ENCODE measurements at regions not wholly inside any gene's neighbourhood (a gene's known extent, or its start where the extent isn't known, plus 50 kb on each side); places are given as distances from the start of the nearest gene placed in this dataset.

DNA sequence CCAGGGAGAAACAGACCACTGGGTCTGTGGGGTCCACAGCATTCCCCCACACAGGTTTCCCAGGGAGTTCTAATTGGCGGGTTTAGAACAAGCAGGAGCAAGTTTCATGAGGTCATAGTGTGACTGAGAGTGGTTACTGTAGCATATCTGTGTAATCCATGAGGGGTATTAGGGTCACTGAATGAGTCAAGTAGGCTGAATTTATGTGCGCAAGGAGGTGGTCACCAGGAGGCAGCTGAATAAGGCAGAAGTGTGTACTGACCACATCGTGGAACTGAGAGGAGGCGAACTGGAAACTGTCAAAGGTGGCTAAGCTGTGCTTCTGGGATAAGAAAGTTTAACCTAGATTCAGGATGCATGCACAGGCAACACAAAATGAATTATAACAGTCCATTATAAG is 876.0 kb downstream of the METTL15 start:
- CTCF ChIA-PET = no interaction called here
- Histone ChIP-seq H3K36me3 (ENCODE audit: control insufficient read depth, insufficient read depth, low read length) (no peaks in the 10 kb centered on the region), H3K4me1 (ENCODE audit: control insufficient read depth, insufficient read depth, low read length) (no peaks in the 10 kb centered on the region), H3K27ac (ENCODE audit: low read length) (no peak overlapping the region), H3K9me3 (ENCODE audit: control insufficient read depth, insufficient read depth, low read depth, low read length) (no peaks in the 10 kb centered on the region), H3K27me3 (ENCODE audit: control insufficient read depth, insufficient read depth, low read length) (no peaks in the 10 kb centered on the region), H3K4me3 (ENCODE audit: low read depth in 2 of 2, low read length in 2 of 2) (no peak overlapping the region)
- ATAC-seq (no peak), DNase-seq (ENCODE audit: low read depth, low spot score) (no peak)
- BruUV-seq (replicated peaks) = no TSS peak
- intact Hi-C loops (cut with micrococcal nuclease; ENCODE audit: unreplicated experiment) = no loop called here
- TF ChIP-seq TCF7L2 (IDR thresholded peaks at IDR 0.05; ENCODE audit: low read depth, low read length) (no peak), POLR2AphosphoS5 (IDR thresholded peaks at IDR 0.05; ENCODE audit: low read depth, low read length) (no peak)
- POLR2A ChIA-PET = no interaction called here
- in situ Hi-C loops (cut with HindIII; ENCODE audit: low pct_unique_long_range_greater_than_20kb, low sequenced_read_pairs) = no loop called here

DNA sequence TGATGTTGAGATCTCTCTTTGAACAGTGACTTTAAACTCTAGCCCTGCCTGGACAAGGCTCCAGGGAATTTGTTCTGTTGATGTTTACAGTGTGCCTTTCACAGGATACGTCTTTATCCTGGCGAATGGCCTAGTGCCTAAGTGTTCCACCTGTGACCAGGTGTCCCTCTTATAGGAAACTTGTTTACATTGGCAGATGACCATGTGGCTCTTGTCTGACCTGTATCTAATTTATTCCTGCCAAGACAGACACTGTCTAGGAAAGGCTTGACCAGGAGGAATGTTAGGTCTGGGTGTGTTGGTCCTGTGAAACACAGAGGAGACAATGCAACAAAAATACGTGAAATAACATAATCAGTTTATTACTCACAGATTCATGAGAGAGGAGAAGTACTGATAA is 875.6 kb downstream of the METTL15 start:
- CTCF ChIA-PET = no interaction called here
- no peaks in the 10 kb centered on the region for H3K9me3 ChIP-seq (ENCODE audit: control insufficient read depth, insufficient read depth, low read depth, low read length)
- H3K27ac ChIP-seq (ENCODE audit: low read length) = no peak overlapping the region
- in situ Hi-C loops (cut with HindIII; ENCODE audit: low pct_unique_long_range_greater_than_20kb, low sequenced_read_pairs) = no loop called here
- TF ChIP-seq, protein P1, sequence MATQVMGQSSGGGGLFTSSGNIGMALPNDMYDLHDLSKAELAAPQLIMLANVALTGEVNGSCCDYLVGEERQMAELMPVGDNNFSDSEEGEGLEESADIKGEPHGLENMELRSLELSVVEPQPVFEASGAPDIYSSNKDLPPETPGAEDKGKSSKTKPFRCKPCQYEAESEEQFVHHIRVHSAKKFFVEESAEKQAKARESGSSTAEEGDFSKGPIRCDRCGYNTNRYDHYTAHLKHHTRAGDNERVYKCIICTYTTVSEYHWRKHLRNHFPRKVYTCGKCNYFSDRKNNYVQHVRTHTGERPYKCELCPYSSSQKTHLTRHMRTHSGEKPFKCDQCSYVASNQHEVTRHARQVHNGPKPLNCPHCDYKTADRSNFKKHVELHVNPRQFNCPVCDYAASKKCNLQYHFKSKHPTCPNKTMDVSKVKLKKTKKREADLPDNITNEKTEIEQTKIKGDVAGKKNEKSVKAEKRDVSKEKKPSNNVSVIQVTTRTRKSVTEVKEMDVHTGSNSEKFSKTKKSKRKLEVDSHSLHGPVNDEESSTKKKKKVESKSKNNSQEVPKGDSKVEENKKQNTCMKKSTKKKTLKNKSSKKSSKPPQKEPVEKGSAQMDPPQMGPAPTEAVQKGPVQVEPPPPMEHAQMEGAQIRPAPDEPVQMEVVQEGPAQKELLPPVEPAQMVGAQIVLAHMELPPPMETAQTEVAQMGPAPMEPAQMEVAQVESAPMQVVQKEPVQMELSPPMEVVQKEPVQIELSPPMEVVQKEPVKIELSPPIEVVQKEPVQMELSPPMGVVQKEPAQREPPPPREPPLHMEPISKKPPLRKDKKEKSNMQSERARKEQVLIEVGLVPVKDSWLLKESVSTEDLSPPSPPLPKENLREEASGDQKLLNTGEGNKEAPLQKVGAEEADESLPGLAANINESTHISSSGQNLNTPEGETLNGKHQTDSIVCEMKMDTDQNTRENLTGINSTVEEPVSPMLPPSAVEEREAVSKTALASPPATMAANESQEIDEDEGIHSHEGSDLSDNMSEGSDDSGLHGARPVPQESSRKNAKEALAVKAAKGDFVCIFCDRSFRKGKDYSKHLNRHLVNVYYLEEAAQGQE (IDR thresholded peaks at IDR 0.05; ENCODE audit: insufficient read depth in 1 of 2, low read depth in 2 of 2, low read length in 1 of 2) = no peak
- no peak for TF ChIP-seq POLR2AphosphoS5 (IDR thresholded peaks at IDR 0.05; ENCODE audit: low read depth, low read length)
- TF ChIP-seq TCF7L2 (IDR thresholded peaks at IDR 0.05; ENCODE audit: low read depth, low read length) = no peak
- no peak for TF ChIP-seq SIN3A (IDR thresholded peaks at IDR 0.05; ENCODE audit: borderline replicate concordance, insufficient read depth, low read depth, low read length)
- TF ChIP-seq, protein P2, sequence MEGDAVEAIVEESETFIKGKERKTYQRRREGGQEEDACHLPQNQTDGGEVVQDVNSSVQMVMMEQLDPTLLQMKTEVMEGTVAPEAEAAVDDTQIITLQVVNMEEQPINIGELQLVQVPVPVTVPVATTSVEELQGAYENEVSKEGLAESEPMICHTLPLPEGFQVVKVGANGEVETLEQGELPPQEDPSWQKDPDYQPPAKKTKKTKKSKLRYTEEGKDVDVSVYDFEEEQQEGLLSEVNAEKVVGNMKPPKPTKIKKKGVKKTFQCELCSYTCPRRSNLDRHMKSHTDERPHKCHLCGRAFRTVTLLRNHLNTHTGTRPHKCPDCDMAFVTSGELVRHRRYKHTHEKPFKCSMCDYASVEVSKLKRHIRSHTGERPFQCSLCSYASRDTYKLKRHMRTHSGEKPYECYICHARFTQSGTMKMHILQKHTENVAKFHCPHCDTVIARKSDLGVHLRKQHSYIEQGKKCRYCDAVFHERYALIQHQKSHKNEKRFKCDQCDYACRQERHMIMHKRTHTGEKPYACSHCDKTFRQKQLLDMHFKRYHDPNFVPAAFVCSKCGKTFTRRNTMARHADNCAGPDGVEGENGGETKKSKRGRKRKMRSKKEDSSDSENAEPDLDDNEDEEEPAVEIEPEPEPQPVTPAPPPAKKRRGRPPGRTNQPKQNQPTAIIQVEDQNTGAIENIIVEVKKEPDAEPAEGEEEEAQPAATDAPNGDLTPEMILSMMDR (IDR thresholded peaks at IDR 0.05) = no peak
- no peaks in the 10 kb centered on the region for H3K4me1 ChIP-seq (ENCODE audit: control insufficient read depth, insufficient read depth, low read length)
- DNase-seq (ENCODE audit: low read depth, low spot score) (no peak), ATAC-seq (no peak)
- POLR2A ChIA-PET = no interaction called here
- BruUV-seq (replicated peaks) = no TSS peak
- no peaks in the 10 kb centered on the region for H3K27me3 ChIP-seq (ENCODE audit: control insufficient read depth, insufficient read depth, low read length)
- H3K36me3 ChIP-seq (ENCODE audit: control insufficient read depth, insufficient read depth, low read length) = no peaks in the 10 kb centered on the region
- no peak overlapping the region for H3K4me3 ChIP-seq (ENCODE audit: low read depth in 2 of 2, low read length in 2 of 2)
- intact Hi-C loops (cut with micrococcal nuclease; ENCODE audit: unreplicated experiment) = no loop called here

DNA sequence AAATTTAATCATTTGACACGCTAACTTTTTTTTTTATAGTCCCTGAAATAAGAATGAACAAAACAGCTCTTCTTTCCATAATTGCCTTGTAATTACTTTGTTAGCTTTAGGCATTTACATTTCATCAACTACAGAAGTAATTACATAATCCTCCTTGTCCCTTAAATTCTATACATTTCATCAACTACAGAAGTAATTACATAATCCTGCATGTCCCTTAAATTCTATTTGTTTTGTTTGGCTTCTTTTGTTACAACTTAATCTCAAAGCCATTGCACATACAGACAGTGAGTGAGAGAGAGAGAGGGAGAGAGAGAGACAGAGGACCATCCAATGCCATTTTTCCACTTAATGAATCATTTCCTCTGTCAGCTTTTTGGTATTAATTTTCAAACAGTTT is 873.2 kb downstream of the METTL15 start:
- DNase-seq (ENCODE audit: low read depth, low spot score) = no peak
- H3K27ac ChIP-seq (ENCODE audit: low read length) = no peak overlapping the region
- TF ChIP-seq SIN3A (IDR thresholded peaks at IDR 0.05; ENCODE audit: borderline replicate concordance, insufficient read depth, low read depth, low read length) (no peak), TCF7L2 (IDR thresholded peaks at IDR 0.05; ENCODE audit: low read depth, low read length) (no peak), POLR2AphosphoS5 (IDR thresholded peaks at IDR 0.05; ENCODE audit: low read depth, low read length) (no peak)
- TF ChIP-seq, protein P1 (IDR thresholded peaks at IDR 0.05; ENCODE audit: insufficient read depth in 1 of 2, low read depth in 2 of 2, low read length in 1 of 2) = no peak
- TF ChIP-seq, protein P2 (IDR thresholded peaks at IDR 0.05) = no peak
- H3K4me1 ChIP-seq (ENCODE audit: control insufficient read depth, insufficient read depth, low read length) = no peaks in the 10 kb centered on the region
- ChIA-PET POLR2A (no interaction called here), CTCF (no interaction called here)
- H3K27me3 ChIP-seq (ENCODE audit: control insufficient read depth, insufficient read depth, low read length) = no peaks in the 10 kb centered on the region
- H3K4me3 ChIP-seq (ENCODE audit: low read depth in 2 of 2, low read length in 2 of 2) = no peak overlapping the region
- ATAC-seq = no peak
- BruUV-seq (replicated peaks) = no TSS peak
- in situ Hi-C loops (cut with HindIII; ENCODE audit: low pct_unique_long_range_greater_than_20kb, low sequenced_read_pairs) (no loop called here), intact Hi-C loops (cut with micrococcal nuclease; ENCODE audit: unreplicated experiment) (no loop called here)
- H3K36me3 ChIP-seq (ENCODE audit: control insufficient read depth, insufficient read depth, low read length) = no peaks in the 10 kb centered on the region
- H3K9me3 ChIP-seq (ENCODE audit: control insufficient read depth, insufficient read depth, low read depth, low read length) = no peaks in the 10 kb centered on the region
